PC-3 (cell line): ENCODE measurements at regions not wholly inside any gene's neighbourhood (a gene's known extent, or its start where the extent isn't known, plus 50 kb on each side); places are given as distances from the start of the nearest gene placed in this dataset.

Experiments
- ATAC-seq: fragments of 200-7000 bp; cut with Tn5 transposase; 2 replicates; pipeline ENCODE4 v1.9.1; 2020; ENCODE audit warnings: mild to moderate bottlenecking, moderate library complexity
- BruUV-seq: library from RNA; stranded (reverse); fragments of 400-500 nt; replicated peaks from 2 replicates; lab custom pipeline; 2021; lab: Mats Ljungman, UMichigan
- CTCF ChIA-PET: fragments of 300-600 bp; sonication (Branson Sonifier 250); formaldehyde crosslinking; loops from one replicate; lab custom pipeline; 2022; ENCODE audit warnings: antibody characterized with exemption; lab: Charles Lee
- POLR2A ChIA-PET: fragments of 300-600 bp; sonication (Branson Sonifier 250); formaldehyde crosslinking; loops from one replicate; lab custom pipeline; 2022; ENCODE audit warnings: antibody characterized with exemption; ENCODE audit not compliant: unreplicated experiment; lab: Charles Lee
- DNase-seq: peaks from one replicate; pipeline ENCODE4 v3.0.0-alpha.2; 2015
- H2AFZ ChIP-seq: fragments of 300-600 bp; sonication (generic); 2 replicates; pipeline ENCODE4 v1.6.0; 2016; ENCODE audit warnings: antibody characterized with exemption, low read length
- H3F3A ChIP-seq: fragments of 300-600 bp; sonication (generic); one replicate; pipeline ENCODE4 v1.6.0; 2017; ENCODE audit warnings: antibody characterized with exemption, low read length, control low read depth, mild to moderate bottlenecking; ENCODE audit not compliant: unreplicated experiment
- H3K27ac ChIP-seq: fragments of 300-600 bp; sonication (generic); 2 replicates; pipeline ENCODE4 v1.5.1; 2016; ENCODE audit warnings: mild to moderate bottlenecking, low read length
- H3K27me3 ChIP-seq: fragments of 300-600 bp; sonication (generic); 2 replicates; pipeline ENCODE4 v1.6.1; 2016; ENCODE audit warnings: low read length, mixed read lengths
- H3K36me3 ChIP-seq: fragments of 300-600 bp; sonication (generic); 2 replicates; pipeline ENCODE4 v1.6.1; 2016; ENCODE audit warnings: low read depth, mixed run types, low read length, mixed read lengths
- H3K4me1 ChIP-seq: fragments of 300-600 bp; sonication (generic); 2 replicates; pipeline ENCODE4 v1.5.1; 2016; ENCODE audit warnings: low read length; ENCODE audit not compliant: insufficient read depth
- H3K4me2 ChIP-seq: fragments of 300-600 bp; sonication (generic); 2 replicates; pipeline ENCODE4 v1.6.0; 2016; ENCODE audit warnings: low read length
- H3K4me3 ChIP-seq: fragments of 300-600 bp; sonication (generic); 2 replicates; pipeline ENCODE4 v1.5.1; 2016; ENCODE audit warnings: mild to moderate bottlenecking, low read length, mixed read lengths
- H3K79me2 ChIP-seq: fragments of 300-600 bp; sonication (generic); 2 replicates; pipeline ENCODE4 v1.6.1; 2017; ENCODE audit warnings: low read length, mixed read lengths
- H3K9ac ChIP-seq: fragments of 300-600 bp; sonication (generic); 2 replicates; pipeline ENCODE4 v1.6.0; 2016; ENCODE audit warnings: mild to moderate bottlenecking, low read length
- H3K9me2 ChIP-seq: fragments of 300-600 bp; sonication (generic); replicated peaks from 2 replicates; pipeline ENCODE4 v1.6.1; 2016; ENCODE audit warnings: mixed run types, low read length, mixed read lengths
- H3K9me3 ChIP-seq: fragments of 300-600 bp; sonication (generic); 2 replicates; pipeline ENCODE4 v1.6.1; 2016; ENCODE audit warnings: low read length, mixed read lengths
- H4K20me1 ChIP-seq: fragments of 300-600 bp; sonication (generic); 2 replicates; pipeline ENCODE4 v1.6.1; 2016; ENCODE audit warnings: low read length, mixed read lengths
- CTCF ChIP-seq: fragments of 300-600 bp; sonication (generic); conservative IDR thresholded peaks from 2 replicates; pipeline ENCODE4 v1.5.1; 2017; ENCODE audit warnings: antibody characterized with exemption, low read depth, mild to moderate bottlenecking, low read length
- EZH2 ChIP-seq: fragments of 300-600 bp; sonication (generic); IDR thresholded peaks from one replicate; pipeline ENCODE4 v1.6.1; 2017; ENCODE audit warnings: antibody characterized with exemption, mild to moderate bottlenecking, low read length; ENCODE audit not compliant: unreplicated experiment
- EZH2phosphoT487 ChIP-seq: fragments of 300-600 bp; sonication (generic); IDR thresholded peaks from 2 replicates; pipeline ENCODE4 v1.6.1; 2018; ENCODE audit warnings: mild to moderate bottlenecking, antibody characterized with exemption, low read length, borderline replicate concordance
- intact Hi-C: fragments of 100-400 bp; cut with micrococcal nuclease; formaldehyde crosslinking; loops from 2 replicates; pipeline ENCODE4 v1.9.0; 2023

GRCh38 chr3:156769721-156770654, 56.2 kb upstream of the LEKR1 start:
- no peaks in the 10 kb centered on the region for H3K79me2 ChIP-seq
- ChIA-PET CTCF (no interaction called here), POLR2A (no interaction called here)
- no peak overlapping the region for H2AFZ ChIP-seq
- H3K4me3 ChIP-seq = no peak overlapping the region
- no peaks in the 10 kb centered on the region for H3K9me2 ChIP-seq
- H3K9me3 ChIP-seq = no peaks in the 10 kb centered on the region
- ATAC-seq (no peak), DNase-seq (no peak)
- H3K4me2 ChIP-seq = peak overlapping the region; percentile 9
- H3F3A ChIP-seq = no peaks in the 10 kb centered on the region
- H4K20me1 ChIP-seq = no peaks in the 10 kb centered on the region
- peak overlapping the region; percentile 29 for H3K27ac ChIP-seq
- H3K4me1 ChIP-seq = peaks cover 16% of the 10 kb centered on the region
- no peaks in the 10 kb centered on the region for H3K36me3 ChIP-seq
- BruUV-seq = TSS peak; percentile 41
- intact Hi-C loops = no loop called here
- H3K27me3 ChIP-seq = no peaks in the 10 kb centered on the region
- TF ChIP-seq CTCF (no peak), EZH2phosphoT487 (no peak), EZH2 (no peak)
- H3K9ac ChIP-seq = no peak overlapping the region

- H3K4me1 ChIP-seq = peaks cover 13% of the 10 kb centered on the region
- TF ChIP-seq EZH2 (no peak), CTCF (no peak), EZH2phosphoT487 (no peak)
- no TSS peak for BruUV-seq
- no peaks in the 10 kb centered on the region for H3K36me3 ChIP-seq
- no peak overlapping the region for H3K9ac ChIP-seq
- peak overlapping the region; percentile 29 for H3K27ac ChIP-seq
- H3K4me3 ChIP-seq = no peak overlapping the region
- H3K4me2 ChIP-seq = peak overlapping the region; percentile 9
- ChIA-PET POLR2A (no interaction called here), CTCF (no interaction called here)
- no peaks in the 10 kb centered on the region for H3K9me3 ChIP-seq
- H3K79me2 ChIP-seq = no peaks in the 10 kb centered on the region
- H2AFZ ChIP-seq = no peak overlapping the region
- no peaks in the 10 kb centered on the region for H3K9me2 ChIP-seq
- intact Hi-C loops = no loop called here
- no peaks in the 10 kb centered on the region for H3K27me3 ChIP-seq
- peak; percentile 60 for DNase-seq
- ATAC-seq = peak; percentile 88
- H4K20me1 ChIP-seq = no peaks in the 10 kb centered on the region
- H3F3A ChIP-seq = no peaks in the 10 kb centered on the region
These were observed 55.3 kb upstream of the LEKR1 start for GRCh38 chr3:156770699-156771414.
